Cortex of kidney (tissue), 1 donor: ENCODE measurements at regions not wholly inside any gene's neighbourhood (a gene's known extent, or its start where the extent isn't known, plus 50 kb on each side); places are given as distances from the start of the nearest gene placed in this dataset.
"Not testable (repeated sequence)": the region's sequence is repeated elsewhere in the genome, so short reads cannot be mapped to it uniquely, and the experiment has no call there.

ENCODE experiments used
- DNase-seq: peaks from one replicate; lab custom pipeline; 2025; lab: John Stamatoyannopoulos, UW

- DNase-seq, result no peak
Observed at GRCh38 chr3:72176537-72177041, 391.6 kb upstream of the PROK2 start.

DNA sequence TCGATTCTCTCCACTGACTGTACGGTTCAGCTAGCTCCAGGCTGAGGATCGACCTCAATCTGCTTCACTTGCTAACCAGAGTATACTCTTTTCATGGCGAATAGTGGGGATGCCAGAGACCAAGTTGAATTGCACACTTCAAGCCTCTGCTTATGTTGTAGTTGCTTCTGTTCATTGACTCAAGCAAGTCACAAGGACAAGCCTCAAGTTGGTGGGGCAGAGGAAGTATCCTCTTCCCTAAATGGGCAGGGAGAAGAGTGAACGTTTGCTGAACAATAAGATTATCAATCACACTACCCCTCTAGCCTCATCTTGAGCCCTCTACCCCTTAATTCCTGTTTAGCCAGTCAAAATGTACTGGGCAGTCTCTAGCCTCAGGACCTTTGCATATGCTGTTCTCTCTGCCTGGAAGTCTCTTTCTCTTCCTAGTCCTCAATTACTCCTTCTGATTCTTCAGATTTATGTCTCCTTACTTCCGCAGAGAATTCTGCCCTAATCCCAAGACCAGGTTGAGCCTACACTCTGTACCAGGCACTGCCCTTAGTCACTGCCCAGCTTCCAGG lies 390.4 kb upstream of the PROK2 start:
- no peak for DNase-seq

DNA sequence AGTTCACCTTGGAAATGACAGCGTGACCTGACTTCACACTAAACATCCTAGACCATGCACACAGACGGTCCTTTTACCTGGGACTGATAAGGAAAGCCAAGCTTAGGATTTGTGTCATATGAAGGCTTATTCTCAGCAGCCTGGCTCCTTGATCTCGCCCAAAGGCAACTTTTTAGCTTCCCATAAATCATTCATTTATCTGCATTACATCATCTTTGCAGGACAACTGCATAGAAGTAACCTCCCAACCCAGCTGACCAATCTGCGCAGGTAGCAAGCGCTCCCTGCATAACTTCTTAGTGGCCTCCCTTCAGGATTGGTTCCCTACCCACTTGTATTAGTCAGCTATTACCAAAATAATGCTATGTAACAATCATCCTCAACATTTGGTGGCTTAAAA lies 389.9 kb upstream of the PROK2 start:
- no peak for DNase-seq

GRCh38 chr3:72174040-72174439 lies 389.1 kb upstream of the PROK2 start:
- no peak for DNase-seq

GRCh38 chr3:72171946-72172345 lies 387.0 kb upstream of the PROK2 start:
- DNase-seq, result no peak

DNA sequence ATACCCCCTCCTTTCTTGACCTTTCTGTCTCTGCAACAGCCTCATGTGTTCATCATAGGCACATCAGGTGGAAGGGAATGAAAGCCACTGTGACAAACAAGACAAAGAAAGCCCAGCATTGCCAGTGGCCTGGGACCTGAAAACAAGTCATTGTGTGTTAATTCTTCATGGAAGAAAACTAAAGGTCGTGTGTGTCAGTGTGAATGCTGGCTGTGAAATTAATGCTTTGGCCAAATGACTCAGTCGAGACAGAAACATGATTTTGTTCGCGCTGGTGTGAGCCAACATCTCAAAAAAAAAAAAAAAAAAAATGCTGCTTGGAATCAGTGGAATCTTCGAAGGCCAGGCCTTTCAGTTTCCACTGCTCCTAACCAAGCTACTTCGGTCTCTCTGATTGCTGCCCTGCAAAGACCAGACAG lies 386.5 kb upstream of the PROK2 start:
- DNase-seq, result no peak

DNA sequence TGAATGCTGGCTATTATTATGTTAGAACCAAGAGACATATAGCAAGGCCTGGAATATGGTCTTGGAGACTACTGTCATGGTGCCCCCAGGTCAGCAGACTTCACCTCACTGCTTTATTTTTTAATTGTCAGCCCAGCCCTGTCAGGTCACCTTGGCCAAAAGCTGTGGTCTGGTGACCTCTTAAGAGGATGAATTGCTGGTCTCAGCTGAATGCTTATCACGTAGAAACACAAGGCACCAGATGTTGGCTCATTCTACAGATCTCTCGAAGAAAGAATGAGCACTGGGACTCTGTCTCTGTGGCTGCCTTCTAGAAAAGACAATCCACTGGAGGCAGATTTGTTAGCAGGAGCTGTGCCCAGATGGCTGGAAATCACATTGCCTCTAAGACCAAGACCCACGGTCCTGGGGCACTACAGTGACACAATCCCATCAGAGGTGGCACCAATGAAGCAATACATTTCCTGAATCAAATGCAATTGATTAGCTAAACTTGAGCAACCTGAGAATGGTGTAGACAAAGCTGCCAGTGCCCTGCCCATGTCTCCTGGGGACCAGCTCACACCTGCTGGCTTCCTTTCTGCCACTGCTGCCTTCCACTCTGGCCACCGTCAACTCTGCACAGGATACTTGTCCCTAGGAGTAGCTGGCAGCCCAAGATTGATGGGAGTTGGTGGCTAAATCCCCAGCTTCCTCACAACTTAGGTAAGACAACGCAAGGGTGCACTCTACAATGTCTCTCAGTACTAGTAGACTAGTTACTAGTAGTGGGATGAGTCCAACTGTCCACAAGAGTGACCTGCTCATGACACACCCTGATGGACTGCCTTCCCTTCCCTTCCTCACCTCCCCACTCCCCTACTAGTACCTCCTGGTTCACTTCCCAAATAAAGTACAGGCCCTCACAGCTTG lies 384.9 kb upstream of the PROK2 start:
- DNase-seq, result no peak

DNA sequence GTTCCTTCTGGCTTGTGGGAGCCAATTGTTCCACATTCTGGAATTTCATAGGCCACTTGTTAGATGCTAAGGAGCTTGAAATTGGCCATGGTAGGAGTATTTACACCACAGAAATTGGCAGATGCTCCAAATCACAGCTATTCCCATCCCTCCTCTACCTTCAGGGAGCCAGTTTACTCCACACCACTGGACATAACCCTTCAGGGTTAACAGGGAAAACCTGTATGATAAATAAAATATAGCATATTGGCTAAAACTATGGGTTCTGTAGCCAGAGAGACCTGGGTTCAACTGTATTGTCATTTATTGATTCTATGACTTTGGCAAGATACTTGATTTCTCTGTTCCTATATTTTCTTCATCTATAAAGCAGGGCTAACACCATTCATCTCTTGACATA lies 384.2 kb upstream of the PROK2 start:
- DNase-seq, result no peak

- DNase-seq, result no peak
Observed at GRCh38 chr3:72165808-72166207, 380.9 kb upstream of the PROK2 start.

DNA sequence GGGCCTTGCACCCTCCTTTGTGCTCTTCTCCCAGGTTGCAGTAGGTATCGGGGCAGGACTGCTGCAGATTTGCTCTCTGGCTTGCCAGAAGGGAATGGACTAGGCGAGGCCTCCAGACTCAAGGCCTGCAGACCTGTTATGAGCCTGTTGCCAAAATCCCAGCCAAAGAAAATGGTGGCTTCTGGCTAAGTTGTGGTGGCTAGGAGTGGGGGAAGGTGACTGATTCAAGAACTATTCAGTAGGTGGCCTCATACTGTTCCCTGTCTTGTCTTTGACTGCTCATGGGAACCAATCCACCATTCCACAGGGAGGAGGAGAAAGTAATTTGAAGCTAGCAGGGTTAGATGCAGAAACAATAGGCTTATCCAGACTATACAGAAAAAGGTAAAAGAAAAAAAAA lies 380.4 kb upstream of the PROK2 start:
- no peak for DNase-seq

- DNase-seq, result no peak
Observed at GRCh38 chr3:72164635-72164978, 379.7 kb upstream of the PROK2 start.

DNA sequence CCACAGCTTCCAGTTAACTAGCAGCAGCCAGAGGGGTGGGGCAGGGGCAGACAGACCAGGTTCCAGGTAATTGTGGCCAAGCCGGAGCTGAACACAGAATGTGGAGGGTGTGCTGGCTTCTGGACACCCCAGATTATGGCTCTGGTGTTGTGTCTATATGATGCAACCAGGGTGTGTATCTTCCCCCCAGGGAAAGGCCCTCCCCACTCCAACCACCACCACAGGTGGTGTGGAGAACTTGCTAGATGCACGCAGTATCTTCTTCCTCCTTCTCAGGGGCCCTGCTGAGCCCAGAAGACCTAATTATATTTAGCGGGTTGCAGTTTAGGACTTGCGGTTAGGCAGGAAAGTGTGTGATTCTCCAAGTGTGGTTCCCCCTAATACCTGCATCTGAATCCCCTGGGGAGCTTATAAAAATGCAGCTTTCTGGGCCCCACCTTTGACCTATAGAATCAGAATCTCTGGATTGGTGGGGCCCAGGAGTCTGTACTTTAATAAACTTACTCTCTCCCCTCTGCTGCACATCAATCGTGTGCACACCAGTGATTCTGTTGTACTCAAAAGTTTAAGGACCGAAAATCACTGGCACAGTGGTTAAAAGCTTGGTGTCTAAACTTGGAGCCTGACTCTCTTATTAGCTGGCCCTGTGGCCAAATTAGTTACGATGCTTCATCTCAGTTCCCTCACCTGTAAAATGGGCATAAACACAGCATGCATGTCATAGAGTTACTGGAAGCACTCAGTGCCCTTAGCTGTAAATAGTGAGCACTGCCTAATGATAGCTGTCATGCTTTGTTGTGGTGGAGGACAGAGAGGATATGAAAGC lies 379.1 kb upstream of the PROK2 start:
- DNase-seq, result no peak

GRCh38 chr3:72162649-72163184 lies 377.8 kb upstream of the PROK2 start:
- no peak for DNase-seq

- DNase-seq, result no peak
Observed at GRCh38 chr3:72161881-72162595, 377.1 kb upstream of the PROK2 start.

DNA sequence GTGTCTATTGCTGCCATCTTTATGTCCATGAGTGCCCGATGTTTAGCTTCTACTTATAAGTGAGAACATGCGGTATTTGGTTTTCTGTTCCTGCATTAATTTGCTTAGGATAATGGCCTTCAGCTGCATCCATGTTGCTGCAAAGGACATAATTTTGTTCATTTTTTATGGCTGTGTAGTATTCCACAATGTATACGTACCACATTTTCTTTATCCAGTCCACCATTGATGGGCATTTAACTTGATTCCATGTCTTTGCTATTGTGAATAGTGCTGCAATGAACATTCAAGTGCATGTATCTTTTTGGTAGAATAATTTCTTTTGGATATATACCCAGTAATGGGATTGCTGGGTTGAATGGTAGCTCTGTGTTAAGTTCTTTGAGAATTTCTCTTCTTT lies 376.3 kb upstream of the PROK2 start:
- not testable (repeated sequence) for DNase-seq

DNA sequence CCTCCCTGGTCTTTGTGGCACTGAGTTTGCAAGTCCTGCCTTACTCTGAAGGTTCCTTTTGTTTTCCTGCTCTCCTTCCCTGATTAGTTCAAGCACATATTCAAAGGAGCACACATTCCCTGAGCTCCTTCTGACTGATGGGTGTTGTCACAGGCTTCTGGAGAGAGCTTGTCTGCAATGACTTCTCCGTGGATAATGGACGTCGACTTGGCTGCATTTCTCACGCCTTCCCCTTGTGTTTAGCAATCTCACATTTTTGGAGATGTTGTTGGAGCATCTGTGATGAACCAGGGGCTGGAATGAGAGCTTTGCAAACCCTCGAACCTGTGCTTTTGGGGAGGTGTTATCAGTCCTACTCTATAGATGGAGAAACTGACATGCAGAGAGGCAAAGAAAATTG lies 375.4 kb upstream of the PROK2 start:
- no peak for DNase-seq

- DNase-seq, result no peak
Observed at GRCh38 chr3:72159487-72159886, 374.5 kb upstream of the PROK2 start.

DNA sequence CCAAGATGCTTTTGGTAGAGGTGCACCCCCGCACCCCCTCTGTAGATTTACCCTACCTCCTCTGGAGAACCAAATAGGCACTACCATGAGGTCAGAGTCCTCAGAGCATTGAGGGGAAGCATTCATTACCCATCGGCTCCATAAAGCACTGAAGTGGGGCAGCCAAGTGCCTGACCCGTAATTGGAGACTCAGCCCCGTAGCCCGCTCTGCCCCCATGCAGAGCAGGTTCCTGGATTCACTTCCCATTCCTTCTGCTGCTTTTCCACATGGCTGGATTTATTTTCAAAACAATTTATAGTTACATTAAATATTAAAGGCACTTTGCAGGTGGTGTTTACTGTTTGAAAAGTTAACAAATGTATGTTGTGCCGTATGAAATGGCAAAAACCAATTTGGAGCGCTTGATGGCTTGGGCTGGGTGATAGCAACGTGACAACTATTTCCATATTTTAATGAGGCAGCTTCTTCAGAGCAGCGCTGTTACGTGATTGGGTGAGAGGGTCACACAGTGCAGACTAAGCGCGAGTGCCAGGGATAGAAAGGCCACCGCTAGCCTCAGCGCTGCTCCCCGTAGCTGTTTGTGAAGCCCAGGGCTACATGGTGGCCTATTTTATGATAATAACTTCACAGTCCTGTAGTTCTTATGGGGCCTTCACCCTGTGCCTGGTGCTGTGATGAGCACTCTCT lies 373.8 kb upstream of the PROK2 start:
- no peak for DNase-seq

DNA sequence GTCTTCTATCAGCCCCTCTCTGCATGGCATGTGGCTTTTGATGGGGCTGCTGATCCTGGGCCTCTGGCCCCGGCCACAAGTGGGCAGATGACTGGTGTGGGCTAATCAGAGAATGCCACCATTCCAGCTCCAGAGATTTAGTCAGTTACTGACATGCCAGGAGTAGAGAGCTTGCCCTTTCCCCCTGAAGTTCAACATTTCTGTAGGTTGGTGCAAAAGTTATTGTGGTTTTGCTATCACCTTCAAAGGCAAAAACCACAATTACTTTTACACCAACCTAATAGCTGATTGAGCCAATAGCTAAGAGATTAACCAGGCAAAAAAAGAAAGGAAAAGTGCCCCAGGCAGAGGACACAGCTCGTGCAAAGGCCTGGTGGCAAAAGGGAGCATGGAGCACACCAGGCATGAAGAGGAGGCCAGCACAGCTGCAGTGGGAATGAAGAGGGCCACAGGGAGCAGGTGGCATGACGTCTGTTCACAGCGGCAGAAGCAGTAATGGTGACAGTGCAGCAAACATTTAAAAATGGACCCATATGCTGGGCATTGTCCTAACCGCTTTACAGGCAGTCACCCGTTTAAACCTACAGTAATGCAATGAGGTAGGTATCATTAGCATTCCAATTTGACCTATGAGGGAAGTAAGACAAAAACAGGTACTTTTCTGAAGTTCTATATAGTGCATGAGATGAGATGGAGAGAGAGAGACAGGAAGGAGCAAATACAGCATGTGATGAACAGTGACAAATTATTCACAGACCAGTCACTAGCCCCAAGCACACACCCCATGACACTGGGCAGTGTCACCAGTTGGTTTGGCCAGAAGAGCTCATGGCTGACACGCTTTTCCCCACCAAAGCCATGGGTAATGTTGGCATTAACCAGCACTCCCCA lies 373.0 kb upstream of the PROK2 start:
- DNase-seq, result no peak

DNA sequence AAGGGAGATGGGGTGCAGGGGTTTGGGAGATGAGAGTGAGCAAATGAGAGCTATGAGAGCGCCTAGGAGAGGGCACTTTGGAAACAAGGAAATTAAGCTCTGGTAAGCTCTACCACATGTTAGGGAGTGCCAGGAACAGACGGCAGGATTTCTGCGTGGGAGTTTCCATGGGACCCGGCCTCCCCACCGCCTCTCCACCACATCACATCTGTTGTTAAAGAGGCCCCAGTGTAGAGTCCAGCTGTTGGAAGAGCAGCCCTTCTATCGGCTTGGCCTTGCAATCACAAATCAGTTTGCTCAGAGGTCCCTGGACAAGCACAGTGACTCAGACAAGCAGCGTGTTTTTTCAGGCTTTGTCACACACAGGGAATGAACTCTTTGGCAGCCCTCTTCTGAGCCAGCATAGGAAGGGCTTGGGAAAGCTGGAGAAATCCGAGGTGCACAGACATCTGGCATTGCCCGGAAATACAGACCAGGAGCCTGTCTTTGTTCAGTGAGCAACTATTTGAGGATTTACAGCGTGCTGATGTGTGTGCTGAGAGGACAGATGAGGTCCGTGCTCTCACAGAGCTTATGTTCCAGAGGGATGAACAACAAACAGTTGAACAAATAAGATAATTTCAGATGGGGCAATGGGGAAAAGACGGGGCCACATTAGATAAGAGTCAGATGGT lies 370.6 kb upstream of the PROK2 start:
- no peak for DNase-seq
